Activated CD4-positive, alpha-beta T cell treated with anti-CD3 and anti-CD28 coated beads, Interleukin-2, amount 50 U/mL, for 4 hours (primary cell): ENCODE measurements at regions not wholly inside any gene's neighbourhood (a gene's known extent, or its start where the extent isn't known, plus 50 kb on each side); places are given as distances from the start of the nearest gene placed in this dataset.
"Not testable (repeated sequence)": the region's sequence is repeated elsewhere in the genome, so short reads cannot be mapped to it uniquely, and the experiment has no call there.

Experiments used
- DNase-seq, 2 experiments: peaks; one replicate each; pipeline ENCODE4 v3.0.0-alpha.2; 2020

DNA sequence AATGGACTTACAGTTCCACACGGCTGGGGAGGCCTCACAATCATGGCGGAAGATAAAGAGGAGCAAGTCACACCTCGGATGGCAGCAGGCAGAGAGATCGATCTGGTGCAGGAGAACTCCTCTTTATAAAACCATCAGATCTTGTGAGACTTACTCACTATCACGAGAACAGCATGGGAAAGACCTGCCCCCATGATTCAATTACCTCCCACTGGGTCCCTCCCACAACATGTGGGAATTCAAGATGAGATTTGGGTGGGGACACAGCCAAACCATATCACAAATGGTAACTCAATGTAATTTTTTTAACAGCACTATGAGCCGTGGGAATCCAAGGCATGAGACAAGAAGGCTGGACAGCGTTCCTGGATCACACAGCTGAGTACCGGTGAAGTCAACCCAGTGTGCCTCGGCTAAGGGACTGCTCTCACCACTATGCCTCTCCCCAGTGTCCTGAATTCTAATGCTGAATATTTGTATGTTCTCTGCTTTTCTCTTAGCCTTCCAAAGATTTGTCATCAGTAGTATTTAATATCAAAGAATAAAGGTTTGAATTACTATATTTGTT is 84.3 kb downstream of the IRS2 start:
- not testable (repeated sequence) for DNase-seq

DNA sequence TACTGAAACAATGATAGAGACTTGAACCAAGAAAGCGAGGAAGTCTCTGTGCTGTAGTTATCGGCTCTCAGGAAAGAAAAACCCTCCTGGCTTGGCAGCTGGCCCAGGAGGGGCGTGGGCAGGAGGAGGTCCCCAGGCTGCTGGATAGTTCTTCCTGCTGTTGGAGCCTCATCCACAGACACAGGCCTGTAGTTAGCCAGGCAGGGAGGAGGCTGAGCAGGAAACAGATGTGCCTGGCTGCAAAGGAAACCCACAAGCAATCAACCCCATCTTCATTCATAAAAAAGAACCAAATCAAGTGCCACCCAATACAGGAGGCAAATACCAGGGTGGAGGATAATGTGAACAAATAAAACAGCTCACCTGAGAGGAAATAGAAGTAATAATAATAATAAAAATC is 86.2 kb downstream of the IRS2 start:
- DNase-seq = no peak

DNA sequence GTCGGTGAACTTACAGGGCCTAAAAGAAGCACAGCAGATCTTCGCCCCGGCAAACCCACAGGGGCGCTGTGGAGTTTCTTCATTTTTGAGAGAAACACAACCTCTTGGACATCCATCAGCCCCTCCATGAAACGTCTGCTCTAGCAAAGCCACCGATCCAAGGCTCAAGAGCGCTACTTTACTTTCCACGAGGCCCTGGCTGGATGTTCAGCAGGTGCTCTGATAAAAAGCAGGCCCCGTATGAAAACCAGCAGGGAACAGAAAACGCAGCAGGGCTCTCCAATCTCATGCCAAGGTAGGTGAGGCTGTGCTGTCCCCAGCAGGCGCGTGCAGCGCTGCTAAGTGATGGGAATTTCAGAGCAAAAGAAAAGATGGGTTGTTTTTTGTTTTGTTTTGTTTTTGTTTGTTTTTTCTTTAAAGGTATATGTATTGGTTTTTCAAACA is 86.7 kb downstream of the IRS2 start:
- no peak for DNase-seq

DNA sequence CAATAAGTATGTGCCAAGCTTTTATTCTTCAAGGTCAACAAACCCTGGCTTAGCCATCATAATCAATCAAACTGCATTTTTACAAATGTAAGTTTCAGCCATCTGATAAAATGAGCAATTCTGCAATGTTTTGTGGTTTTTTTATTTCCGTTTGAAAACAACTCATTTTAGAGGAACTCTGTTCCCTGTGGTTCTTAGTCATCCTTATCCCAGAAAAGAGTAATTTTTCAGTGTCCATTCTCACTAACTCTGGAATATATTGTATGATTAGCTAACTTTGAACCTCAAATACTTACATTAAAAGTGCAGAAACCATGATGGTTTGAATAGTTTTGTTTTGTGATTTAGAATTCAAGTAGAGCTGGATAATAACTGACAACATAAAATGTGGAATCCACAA is 87.6 kb downstream of the IRS2 start:
- no peak for DNase-seq

DNA sequence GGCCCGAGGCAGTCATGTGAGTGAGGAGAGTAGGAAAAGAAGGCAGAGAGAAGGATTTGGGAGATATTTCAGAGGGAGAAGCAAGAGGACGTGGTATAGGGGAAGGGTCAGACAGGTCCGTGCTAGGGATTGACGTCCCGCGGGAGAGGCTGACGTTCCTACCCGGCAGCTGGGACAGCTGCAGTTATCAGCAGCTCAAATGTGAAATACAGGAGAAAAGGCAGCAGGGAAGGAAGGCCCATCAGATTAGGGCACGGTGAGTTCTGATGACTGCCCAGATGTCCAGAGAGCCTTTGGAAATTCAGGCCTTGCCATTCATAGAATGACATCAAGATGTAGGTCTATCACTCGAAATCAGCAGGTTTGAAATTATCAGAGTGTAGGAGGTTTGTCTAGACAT is 88.4 kb downstream of the IRS2 start:
- no peak for DNase-seq

DNA sequence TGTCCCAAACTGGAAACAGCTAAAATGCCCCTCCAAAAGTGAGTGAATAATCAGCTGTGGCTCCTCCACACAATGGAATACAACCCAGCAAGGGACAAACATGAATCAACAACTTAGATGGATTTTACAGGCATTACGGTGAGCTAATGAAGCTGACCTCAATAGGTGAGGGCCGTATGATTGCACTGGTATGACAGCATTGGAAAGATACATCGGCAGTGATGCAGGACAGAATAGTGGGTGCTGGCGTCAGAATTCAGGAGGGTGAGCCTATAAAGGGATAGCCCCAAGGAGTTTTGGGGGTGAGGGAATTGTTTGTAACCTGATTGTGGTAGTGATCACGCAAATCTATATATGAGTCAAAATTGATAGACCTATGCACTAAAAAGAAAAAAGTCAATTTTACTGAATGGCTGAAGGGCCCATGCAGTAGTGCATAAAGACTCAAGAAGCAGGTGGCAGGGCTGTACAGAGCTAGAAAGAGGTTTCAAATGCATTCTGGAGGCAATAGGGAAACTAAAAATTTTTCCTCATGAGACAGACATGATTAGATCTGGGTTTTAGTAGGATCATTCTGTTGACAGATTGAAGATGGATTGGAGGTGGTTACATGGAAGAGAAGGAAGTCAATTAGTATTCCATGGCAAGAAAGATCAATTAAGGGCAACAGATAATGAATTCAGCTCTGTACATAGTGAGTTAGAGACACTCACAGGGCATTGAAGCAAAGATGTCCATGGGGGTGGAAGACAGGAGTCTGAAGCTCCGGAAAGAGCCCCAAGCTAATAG is 90.8 kb downstream of the IRS2 start:
- DNase-seq = no peak

DNA sequence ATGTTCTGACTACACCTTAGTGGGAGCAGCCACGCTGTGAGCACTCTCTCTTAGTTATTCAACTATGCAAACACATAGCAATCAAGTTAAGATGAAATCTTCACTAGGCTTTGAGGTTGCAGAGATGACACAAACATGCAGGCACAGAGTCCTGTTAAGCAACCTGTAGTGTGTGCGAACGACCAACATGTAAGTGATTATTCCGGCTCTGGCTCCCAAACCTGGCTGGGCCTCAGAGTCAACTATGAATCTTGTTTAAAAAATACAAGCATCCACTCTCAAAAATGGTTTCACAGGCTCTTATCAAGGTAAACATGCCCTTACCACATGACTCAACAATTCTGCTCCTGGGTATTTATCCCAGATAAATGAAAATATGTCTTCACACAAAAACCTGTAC is 91.4 kb downstream of the IRS2 start:
- no peak for DNase-seq

DNA sequence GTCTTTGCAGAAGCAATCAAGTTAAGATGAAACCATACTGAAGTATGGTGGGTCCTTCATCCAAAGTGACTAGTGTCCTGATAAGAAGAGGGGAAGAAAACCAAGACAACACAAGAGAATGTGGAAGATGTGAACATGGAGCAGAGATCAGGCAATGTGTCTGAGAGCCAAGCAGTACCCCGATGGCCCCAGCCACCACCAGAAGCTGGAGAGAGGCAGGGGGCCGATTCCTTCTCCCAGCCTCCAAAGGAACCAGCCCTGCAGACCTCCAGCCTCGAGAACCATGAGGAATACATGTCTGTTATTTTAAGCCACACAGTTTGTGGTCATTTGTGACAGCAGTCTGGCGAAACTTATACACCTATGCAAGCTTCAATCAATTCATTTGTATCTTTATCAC is 93.2 kb downstream of the IRS2 start:
- DNase-seq = no peak

DNA sequence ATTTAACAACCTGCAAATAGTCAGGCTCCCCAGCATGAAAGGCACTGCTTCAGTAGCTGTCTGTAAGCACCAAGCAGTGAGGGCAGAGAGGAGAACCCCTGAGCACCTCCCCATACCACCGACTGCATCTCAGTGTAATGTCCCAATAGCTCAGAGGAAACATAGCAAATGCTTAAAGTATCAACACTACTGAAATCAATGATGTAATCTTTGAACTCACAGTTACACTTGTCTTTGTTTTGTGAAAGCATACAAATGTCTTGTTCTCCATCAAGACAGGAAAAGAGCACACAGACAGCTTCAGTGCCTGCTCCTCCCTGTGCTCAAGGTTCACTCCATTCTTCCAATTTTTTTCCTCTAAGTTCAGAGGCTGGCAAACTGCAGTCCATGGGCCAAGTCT is 94.7 kb downstream of the IRS2 start:
- no peak for DNase-seq

DNA sequence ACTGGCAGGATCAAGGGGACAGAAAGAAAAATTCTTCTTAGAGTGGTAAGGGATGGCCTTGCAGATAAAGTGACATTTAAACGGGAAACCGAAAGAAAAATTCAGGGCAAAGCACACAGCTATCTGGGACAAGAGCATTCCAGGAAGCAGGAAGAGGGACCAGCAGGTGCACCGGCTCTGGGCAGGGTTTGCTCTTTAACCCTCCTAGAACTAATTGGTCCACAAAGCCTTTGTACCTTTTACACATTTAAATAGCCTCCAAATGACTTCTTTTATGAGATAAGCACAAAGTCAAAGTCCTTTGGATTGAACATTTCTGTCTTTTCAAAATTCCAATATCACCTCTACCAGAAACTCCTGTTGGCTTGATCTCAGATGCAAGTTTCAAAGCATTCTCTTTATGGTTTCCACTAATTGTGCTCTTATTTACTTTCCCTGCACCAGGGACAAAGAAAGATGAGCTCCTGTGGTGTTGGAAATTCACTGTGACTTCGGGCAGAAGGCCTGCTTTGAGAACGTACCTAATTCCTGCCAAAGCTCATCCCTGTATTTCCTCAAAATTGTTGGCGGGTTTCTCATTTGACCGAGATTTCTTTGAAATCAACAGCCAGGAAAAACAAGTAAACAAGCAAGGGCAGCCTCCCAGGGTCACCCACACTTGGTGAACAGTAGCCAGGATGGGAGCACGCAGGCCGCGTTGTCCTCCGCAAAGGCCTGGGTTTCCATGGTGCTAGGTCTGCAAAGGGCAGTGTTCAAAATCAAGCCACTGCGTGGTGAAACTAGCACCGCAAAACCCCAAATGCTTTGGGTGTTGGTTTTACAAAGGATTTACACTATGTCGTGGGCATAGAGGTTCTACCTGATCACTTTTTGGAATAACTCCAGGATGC is 98.6 kb downstream of the IRS2 start:
- no peak for DNase-seq

DNA sequence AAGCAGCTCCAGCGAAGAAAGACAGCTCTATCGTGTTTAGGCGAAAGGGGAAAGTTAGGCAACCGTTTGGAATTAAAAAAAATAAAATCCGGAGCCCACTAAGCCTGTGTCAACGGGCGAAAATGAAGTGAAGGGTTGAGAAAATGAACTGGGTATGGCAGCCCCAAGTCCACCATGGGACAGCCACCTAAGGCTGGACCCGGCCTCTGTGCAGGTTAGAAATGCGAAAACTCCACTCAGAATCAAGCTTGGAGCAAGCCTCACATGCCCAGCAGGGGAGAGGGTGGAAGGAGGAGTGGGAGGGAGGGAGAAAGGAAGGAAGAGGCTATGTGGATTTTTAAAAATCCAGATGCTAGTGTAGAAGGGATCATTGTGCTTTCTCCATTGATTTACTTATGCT is 101.2 kb downstream of the IRS2 start:
- DNase-seq = no peak

DNA sequence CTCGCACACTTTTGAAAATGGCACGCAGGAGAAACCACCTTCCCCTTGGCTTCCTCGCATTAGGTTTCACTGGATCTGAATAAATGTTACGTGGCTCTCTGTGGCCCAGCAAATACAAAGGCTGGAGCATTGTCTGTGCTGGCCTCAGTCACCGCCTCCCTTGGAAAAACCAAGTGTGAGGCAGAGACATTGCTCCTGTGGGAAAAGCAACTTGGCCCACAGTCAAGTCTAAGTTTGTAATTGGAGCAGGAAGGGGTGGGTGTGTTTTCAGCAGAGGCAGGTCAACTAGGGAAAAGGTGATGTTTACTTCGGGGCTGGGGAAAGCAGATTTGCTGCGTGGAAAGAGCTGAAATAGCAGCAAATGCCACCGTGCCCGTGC is 101.6 kb downstream of the IRS2 start:
- no peak for DNase-seq

DNA sequence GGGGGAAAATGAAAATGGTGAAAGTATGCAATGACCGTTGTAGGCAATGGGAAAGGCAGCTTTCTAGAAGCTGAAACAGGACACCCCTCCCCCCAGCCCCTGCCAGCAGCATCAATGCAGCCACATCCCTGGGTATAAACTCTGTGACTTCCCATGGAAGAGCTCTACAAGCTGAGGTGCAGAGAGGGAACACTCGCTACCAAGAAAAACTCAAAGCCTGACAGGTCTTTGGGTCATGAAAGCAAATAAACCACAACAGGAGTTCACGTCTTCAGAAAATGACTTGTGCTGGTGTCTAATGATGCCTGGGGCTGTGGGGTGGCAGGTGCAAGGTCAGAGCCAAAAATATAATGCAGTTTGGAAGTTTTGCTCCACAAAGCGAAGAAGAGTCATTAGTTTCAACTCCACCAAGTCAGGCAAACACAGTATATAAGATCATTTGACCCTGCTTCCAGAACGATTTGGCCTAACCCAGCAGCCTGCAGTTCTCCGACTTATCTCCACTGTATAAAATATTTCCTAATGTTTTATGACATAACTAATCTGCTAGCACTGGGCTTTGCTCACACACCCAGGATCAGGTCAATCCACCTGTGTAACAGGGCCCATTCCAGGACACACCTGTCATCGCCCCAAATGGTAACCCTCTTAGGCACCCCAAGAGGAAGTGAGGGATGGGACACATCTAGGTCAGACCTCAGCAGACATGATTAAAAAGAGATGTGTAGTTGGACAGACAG is 102.1 kb downstream of the IRS2 start:
- no peak for DNase-seq

DNA sequence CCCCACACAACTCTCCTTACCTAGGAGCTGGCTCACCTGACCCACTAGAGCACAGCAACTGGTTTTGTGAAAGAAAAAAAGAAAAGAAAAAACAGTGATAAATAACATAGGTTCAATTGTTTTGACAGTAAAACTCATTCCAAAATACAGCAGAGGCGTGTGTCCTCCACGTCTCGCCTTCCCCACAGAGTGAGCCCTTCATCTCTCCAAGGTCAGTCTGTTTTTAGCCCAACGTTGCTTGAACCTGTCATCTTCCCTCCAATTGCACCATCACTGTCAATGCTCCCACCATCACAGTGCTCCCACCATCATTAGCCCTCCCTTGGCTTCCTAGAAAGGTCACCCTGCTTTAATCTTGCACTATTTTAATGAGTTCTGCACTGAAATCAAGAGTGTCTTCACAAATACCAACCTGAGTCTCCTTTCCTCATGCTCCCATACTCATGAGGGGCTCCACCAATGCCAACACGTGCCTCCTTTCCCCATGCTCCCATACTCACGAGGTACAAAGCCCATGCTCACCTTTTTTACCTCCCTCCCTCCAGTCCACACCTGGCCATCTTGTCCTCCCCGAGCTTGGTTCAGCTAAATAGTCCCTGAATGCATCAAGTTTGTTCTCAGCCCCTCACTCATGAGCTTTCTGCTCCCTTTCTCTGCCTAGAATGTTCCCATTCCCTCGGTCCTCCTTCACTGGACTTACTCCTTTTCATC is 103.7 kb downstream of the IRS2 start:
- DNase-seq = no peak

DNA sequence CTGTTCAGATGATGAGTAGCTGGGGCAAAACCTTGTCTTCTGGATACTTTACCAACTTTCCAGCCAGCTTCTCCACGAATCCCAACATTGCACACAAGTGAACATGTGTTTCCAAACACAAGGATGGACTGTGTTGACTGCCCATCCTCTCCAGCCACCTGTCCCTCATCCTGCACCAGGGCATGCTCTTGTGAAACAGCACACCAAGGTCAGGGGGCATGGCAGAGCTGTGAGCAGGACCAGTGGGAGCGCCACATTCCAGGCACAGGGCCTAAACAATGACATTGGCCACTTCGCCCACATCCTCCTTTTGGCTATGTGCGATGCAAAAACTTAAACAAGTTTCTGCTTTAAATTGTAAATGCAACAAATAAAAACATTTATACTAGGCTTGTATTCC is 105.5 kb downstream of the IRS2 start:
- no peak for DNase-seq

DNA sequence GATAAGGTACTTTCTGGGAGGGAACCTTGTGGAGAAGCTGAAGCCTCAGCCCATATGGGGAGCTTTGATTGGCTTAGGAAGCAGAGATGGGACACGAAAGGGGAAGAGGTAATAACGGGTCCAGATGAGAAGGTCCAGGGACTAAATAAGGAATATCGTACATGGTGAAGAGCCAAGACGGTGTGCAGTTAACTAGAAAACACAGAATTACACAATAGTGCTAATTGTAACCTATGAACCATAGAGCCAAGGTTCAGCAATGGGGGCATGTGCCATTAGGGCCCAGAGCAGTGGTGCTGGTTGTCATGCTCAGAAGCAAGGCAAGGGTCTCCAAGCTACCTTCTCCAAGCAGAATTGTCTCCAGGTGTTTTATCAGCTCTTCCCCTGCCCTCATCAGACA is 106.1 kb downstream of the IRS2 start:
- DNase-seq = no peak

DNA sequence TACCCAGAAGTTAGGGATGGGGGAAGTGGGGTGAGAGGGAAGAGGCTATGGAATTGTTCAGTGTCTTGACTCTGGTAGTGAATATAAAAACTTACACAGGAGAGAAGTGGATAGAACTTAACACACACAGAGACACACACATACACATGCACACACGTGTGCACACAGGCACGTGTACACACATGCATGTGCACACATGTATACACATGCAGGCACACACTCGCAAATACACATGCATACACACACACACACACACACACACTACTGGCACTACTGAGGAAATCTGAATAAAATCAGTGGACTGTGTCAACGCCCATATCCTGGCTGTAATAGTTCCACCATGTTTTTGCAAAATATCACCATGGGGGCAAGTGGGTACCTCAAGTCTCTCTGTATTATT is 107.9 kb downstream of the IRS2 start:
- no peak for DNase-seq

DNA sequence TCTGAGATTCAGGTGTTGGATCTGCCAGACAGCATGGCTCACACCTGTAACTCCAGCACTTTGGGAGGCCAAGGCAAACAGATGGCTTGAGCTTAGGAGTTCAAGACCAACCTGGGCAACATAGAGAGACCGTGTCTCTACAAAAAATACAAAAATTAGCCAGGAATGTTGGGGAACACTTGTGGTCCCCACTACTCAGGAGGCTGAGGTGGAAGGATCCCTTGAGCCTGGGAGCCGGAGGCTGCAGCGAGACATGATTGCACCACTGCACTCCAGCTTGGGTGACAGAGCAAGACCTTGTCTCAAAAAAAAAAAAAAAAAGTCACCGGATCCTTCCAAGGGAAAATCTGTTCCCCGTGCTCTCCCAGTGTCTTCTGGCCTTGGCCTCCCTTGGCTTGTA is 109.2 kb downstream of the IRS2 start:
- no peak for DNase-seq

DNA sequence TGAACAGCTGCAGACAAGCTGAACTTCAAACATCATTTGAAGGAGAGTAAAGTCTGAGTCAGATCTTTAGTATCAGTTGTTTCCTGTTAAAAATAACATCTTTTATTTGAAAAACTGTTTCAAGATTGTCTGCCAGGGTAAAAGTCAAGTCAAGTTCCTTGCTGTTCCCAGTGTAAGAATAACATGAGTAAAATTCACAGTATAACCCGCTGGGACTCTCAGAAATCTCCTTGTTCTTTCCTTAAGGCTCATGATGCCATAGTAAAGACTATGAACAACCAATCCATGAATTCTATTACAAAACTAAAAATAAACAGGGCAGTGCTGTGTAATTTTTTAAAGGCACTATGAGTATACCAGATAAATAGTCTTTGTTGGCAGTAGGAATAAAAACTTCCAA is 112.9 kb downstream of the IRS2 start:
- DNase-seq = no peak

DNA sequence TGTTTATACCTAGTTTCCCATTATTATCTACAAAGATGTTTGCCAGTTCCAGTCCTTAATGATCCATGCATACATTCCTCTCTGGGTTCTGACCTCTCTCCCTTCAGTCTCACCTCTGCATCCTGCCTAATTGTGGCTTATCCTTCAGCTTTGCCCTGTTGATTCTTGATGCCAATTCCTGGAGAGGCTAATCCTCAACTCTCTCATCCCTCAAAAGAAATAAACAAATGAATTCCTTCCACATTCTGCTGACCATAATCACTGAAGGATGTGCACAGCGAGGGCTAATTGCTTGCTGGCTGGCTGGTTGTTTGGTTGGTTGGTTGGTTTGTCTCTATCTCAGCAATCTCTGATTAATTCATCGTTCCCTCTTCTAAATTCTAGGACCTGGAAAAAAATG is 113.8 kb downstream of the IRS2 start:
- no peak for DNase-seq

DNA sequence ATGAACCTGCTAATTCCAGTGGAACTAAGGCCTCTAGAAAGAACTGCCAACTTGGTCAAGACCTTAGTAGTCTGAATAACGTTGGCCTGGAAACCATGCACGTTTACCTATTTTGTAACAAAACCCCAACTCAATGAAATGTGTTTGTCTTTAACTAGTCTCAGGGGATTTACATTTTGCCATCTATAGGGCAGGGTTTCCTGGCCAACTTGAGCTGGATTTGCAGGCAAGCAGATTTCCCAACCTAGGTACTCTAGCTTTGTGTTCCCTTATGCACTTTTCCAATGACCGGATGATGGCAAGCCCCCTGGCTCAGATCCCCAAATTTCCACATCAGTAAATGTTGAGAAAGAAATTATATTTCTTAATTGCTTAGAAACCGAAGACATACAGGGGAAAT is 114.5 kb downstream of the IRS2 start:
- DNase-seq = no peak

DNA sequence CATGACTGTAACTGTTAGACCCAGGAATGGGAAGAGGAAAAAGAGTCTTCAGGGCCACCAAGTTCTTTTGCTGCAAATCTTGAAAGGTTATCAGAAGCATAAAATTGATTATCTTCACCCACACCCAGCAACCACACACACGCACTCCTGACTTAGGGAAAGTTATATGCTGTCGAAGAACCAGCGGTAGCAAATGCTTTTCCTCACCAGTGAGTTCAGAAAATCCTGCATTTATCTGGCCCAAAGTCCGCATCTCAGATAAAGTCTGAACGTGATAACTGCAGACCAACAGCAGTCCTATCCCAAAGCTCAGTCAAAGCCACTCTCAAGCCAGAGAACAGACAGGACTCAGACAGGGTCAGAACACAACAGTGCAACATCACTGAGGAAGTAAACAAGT is 115.6 kb downstream of the IRS2 start:
- no peak for DNase-seq

DNA sequence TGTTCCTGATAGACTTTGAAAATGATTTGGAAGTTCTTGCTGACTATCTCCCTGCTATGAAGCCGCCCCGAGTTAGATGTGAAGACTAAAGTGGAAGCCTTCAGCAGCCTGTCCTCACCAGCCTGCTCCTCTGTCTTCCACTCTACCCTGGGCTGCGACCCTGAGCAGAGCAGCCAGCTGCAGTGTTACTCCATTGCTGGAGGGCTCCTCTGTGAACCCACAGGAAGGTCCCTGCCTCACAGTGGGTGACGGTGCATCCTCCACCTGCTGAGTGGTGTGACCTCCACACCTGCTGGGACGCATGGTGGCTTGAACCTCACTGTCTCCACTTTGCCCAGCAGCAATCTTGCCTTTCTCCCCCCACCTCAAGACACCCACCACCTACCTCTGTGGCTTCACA is 116.4 kb downstream of the IRS2 start:
- no peak for DNase-seq
